Stimulated activated effector memory CD8-positive, alpha-beta T cell treated with anti-CD3 and anti-CD28 coated beads, Interleukin-12 subunit alpha, Interleukin-12 subunit beta, amount 100 ng/mL, for 72 hours (primary cell): ENCODE measurements at regions not wholly inside any gene's neighbourhood (a gene's known extent, or its start where the extent isn't known, plus 50 kb on each side); places are given as distances from the start of the nearest gene placed in this dataset.

Experiments used
- ATAC-seq: fragments of 150-1000 bp; cut with Tn5 transposase; 2 replicates; pipeline ENCODE4 v1.10.0; 2021
- DNase-seq, 2 donors: peaks; one replicate each; pipeline ENCODE4 v3.0.0; 2021 to 2022; ENCODE audit warnings: low spot score in 2 of 2
- H3K27ac Mint-ChIP-seq: one replicate; pipeline ENCODE4 v1.8.0; 2022; ENCODE audit warnings: mild to moderate bottlenecking, mixed read lengths
- H3K36me3 Mint-ChIP-seq: one replicate; pipeline ENCODE4 v1.8.0; 2022; ENCODE audit warnings: mild to moderate bottlenecking, mixed read lengths
- H3K4me1 Mint-ChIP-seq: one replicate; pipeline ENCODE4 v1.8.0; 2022; ENCODE audit warnings: mixed read lengths
- H3K4me3 Mint-ChIP-seq: one replicate; pipeline ENCODE4 v1.8.0; 2022; ENCODE audit warnings: mild to moderate bottlenecking, mixed read lengths
- H3K9me3 Mint-ChIP-seq: one replicate; pipeline ENCODE4 v1.8.0; 2022; ENCODE audit warnings: mixed read lengths

DNA sequence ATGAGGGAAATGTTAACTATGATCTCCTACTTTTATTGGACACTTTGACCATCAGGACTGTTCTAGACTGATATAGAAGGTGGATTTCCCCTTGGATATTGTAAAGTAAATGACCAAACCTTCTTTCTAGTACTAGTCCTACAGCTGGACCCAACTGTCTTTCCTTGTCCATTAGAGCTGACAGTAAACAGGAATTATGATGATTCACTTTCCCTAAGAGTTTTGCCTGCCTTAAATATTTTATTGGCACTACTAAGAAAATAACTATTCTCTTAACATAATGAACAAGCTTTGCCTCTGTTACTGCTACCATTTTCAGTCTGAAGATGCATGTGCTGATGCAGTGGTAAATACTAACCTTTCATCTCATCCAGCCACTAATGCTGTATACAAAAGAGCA is 915.4 kb downstream of the CENPC start:
- ATAC-seq (no peak), DNase-seq (no peak)
- no peaks in the 10 kb centered on the region for H3K36me3 Mint-ChIP-seq
- H3K27ac Mint-ChIP-seq: no peak overlapping the region
- H3K4me1 Mint-ChIP-seq: no peaks in the 10 kb centered on the region
- H3K9me3 Mint-ChIP-seq: peaks cover 16% of the 10 kb centered on the region
- no peak overlapping the region for H3K4me3 Mint-ChIP-seq

DNA sequence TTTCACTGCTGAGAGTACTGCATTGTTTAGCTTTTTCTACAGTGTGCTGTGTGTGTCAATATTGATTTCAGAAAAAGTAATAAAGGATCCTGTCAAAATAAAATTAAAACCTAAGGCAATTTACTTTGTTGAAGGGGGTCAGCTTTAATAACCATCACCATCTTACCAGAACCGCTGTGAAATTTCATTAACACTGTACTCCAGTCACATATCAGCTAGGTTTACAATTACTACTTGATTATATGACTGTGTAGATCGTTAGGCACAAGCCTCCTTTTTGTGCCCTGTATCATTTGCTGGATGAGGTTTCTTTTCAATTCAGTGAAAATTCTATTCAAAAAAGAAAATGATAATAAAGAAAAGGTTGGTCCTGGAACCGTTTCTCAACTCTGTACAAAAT is 917.2 kb downstream of the CENPC start:
- ATAC-seq (no peak), DNase-seq (no peak)
- H3K27ac Mint-ChIP-seq: no peak overlapping the region
- no peaks in the 10 kb centered on the region for H3K4me1 Mint-ChIP-seq
- H3K9me3 Mint-ChIP-seq: peaks cover 13% of the 10 kb centered on the region
- no peak overlapping the region for H3K4me3 Mint-ChIP-seq
- no peaks in the 10 kb centered on the region for H3K36me3 Mint-ChIP-seq

DNA sequence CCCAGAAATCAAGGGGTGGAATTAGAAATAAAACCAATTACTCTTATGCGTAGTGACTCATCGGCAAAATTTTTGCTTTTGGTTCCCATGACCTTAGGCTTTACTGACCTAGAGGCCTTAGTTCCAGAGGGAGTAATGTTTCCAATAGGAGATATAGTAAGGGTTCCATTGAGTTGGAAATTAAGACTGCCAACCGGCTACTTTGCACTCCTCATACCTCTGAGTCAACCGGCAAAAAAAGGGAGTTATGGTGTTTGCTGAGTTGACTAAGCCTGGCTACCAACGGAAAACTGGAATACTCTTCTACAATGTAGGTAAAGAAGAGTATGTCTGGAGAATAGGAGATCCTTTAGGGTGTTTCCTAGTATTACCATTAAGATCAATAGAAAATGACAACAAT is 919.8 kb downstream of the CENPC start:
- DNase-seq: no peak
- H3K4me3 Mint-ChIP-seq: no peak overlapping the region
- H3K4me1 Mint-ChIP-seq: no peaks in the 10 kb centered on the region
- no peak for ATAC-seq
- no peak overlapping the region for H3K27ac Mint-ChIP-seq
- H3K9me3 Mint-ChIP-seq: peaks cover 19% of the 10 kb centered on the region
- H3K36me3 Mint-ChIP-seq: no peaks in the 10 kb centered on the region

DNA sequence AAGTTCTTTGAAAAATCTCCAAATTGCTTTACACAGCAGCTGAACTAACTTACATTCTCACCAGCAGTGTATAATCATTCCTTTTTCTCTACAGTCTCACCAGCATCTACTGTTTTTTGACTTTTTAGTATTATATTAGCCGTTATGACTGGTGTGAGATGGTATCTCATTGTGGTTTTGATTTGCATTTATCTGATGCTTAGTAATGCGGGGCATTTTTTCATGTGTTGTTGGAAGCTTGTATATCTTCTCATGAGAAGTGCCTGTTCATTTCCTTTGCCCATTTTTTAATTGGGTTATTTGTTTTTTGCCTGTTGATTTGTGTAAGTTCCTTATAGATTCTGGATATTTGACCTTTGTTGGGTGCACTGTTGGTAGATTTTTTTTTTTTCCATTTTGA is 931.7 kb downstream of the CENPC start:
- no peaks in the 10 kb centered on the region for H3K4me1 Mint-ChIP-seq
- no peak overlapping the region for H3K27ac Mint-ChIP-seq
- DNase-seq (no peak), ATAC-seq (no peak)
- H3K36me3 Mint-ChIP-seq: no peaks in the 10 kb centered on the region
- H3K4me3 Mint-ChIP-seq: no peak overlapping the region
- peaks cover 18% of the 10 kb centered on the region for H3K9me3 Mint-ChIP-seq

DNA sequence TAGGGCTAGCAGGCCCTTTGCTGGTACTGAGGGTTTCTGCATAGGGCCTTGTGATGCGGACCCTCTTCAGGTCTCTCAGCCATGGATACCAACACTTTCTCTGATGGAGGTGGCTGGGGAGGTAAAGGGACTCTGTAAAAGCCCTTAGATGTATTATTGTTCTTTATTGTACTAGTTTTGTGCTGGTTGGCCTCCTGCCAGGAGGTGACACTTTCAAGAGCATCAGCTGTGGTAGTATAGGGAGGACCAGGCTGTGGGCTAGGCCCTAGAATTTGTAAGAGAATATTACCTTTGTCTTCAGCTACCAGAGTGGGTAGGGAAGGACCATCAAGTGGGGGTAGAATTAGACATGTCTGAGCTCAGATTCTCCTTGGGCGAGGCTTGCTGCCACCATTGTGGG is 936.3 kb downstream of the CENPC start:
- Mint-ChIP-seq H3K36me3 (no peaks in the 10 kb centered on the region), H3K4me3 (no peak overlapping the region), H3K9me3 (peaks cover 7% of the 10 kb centered on the region), H3K27ac (no peak overlapping the region), H3K4me1 (no peaks in the 10 kb centered on the region)
- ATAC-seq (no peak), DNase-seq (no peak)

DNA sequence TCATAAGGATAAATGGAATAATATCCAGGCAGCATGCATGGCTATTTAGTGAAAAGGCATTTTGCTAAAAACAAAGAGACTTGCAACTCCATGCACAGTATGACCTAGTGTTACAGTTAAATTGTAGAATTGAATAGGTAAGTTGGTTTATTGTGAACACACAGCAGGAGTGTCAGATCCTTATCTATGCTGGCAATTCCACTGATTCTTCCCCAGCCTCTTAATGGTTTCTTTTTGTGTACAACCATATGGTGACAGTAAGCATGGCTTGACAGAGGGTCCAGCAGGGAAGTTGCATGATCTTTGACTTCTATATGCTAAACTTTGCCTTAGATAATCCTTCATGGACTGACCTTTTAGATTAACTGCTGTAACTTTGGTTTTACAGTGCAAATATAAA is 936.6 kb upstream of the EPHA5 start:
- no peak for ATAC-seq
- DNase-seq: no peak
- Mint-ChIP-seq H3K9me3 (peaks cover 6% of the 10 kb centered on the region), H3K36me3 (no peaks in the 10 kb centered on the region), H3K27ac (no peak overlapping the region), H3K4me3 (no peak overlapping the region), H3K4me1 (no peaks in the 10 kb centered on the region)

DNA sequence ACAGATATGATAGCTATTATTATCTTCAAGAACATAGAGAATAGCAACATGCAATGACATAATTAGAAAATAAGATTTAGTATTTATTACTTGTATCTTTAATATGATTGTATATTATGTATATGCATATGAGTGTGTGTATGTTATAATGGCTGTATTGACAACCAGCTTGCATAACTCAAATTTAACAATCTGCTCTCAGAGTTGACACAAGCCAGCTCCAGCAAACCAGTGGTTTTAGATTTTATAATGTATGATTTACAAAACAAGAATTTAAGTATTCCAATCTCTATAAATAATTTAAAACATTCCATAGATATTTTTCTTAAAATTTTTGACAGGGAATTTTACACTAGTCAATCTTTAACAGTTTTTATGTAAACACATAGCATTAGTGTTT is 935.9 kb upstream of the EPHA5 start:
- no peak overlapping the region for H3K4me3 Mint-ChIP-seq
- peaks cover 7% of the 10 kb centered on the region for H3K9me3 Mint-ChIP-seq
- no peaks in the 10 kb centered on the region for H3K4me1 Mint-ChIP-seq
- no peaks in the 10 kb centered on the region for H3K36me3 Mint-ChIP-seq
- DNase-seq (no peak), ATAC-seq (no peak)
- no peak overlapping the region for H3K27ac Mint-ChIP-seq

DNA sequence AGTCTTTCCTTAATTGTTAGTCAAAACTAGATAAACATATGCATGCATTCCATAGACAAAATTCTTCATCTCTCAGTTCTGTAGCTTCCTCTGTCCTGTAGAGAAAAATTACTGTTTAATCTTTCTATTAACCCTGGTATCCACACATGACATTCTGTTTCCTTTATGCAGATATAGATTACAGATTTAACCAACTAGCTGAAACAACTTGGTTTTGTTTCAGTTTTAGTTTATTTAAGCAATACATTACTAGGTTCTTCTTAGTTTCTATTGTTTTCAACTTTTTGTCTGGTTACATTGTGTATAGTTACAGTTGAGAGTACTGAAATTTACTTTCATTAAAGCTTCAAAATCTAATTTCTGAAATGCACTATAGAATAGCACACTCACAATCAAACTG is 933.9 kb upstream of the EPHA5 start:
- ATAC-seq (no peak), DNase-seq (no peak)
- no peaks in the 10 kb centered on the region for H3K4me1 Mint-ChIP-seq
- no peak overlapping the region for H3K4me3 Mint-ChIP-seq
- H3K9me3 Mint-ChIP-seq: peaks cover 7% of the 10 kb centered on the region
- no peak overlapping the region for H3K27ac Mint-ChIP-seq
- no peaks in the 10 kb centered on the region for H3K36me3 Mint-ChIP-seq

DNA sequence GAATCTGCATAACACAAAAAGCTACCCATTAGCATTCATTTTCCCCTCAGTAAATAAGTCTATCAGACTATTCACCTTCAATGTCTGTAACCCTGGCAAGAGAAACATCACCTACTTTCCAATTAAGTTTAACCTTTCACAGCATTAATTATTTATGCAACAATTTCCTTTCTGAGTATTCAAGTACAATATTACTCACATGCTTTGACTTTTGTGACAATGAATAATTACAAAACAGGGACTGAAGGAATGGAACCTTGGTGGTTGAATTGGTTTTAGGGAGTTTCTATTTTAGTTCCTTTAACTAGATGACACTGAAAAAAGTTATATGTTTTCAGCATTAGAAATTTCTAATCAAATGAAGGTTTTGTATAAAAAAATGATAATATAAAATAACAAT is 932.3 kb upstream of the EPHA5 start:
- Mint-ChIP-seq H3K4me1 (no peaks in the 10 kb centered on the region), H3K27ac (no peak overlapping the region), H3K9me3 (peaks cover 12% of the 10 kb centered on the region), H3K36me3 (no peaks in the 10 kb centered on the region), H3K4me3 (no peak overlapping the region)
- DNase-seq (no peak), ATAC-seq (no peak)

DNA sequence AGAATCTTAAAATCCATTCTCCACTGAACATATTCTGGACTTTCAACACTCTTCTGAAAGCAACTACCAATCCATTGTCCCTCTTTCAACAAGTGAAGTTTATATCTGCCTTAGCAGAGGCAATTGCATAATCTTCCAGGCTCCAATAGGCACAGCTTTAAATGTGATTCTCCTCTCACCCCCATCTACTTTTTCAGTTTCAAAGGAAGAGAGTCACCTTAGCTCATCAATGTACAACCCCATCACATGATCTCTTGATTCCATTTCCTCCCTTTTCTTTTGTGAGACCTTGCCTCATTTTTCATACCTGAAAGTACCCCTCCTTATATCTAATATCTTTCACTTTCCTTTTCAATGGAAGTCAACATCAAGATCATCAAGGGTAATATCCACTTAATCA is 921.7 kb upstream of the EPHA5 start:
- no peak for DNase-seq
- Mint-ChIP-seq H3K9me3 (peaks cover 19% of the 10 kb centered on the region), H3K36me3 (no peaks in the 10 kb centered on the region), H3K4me3 (no peak overlapping the region), H3K4me1 (no peaks in the 10 kb centered on the region), H3K27ac (no peak overlapping the region)
- no peak for ATAC-seq

DNA sequence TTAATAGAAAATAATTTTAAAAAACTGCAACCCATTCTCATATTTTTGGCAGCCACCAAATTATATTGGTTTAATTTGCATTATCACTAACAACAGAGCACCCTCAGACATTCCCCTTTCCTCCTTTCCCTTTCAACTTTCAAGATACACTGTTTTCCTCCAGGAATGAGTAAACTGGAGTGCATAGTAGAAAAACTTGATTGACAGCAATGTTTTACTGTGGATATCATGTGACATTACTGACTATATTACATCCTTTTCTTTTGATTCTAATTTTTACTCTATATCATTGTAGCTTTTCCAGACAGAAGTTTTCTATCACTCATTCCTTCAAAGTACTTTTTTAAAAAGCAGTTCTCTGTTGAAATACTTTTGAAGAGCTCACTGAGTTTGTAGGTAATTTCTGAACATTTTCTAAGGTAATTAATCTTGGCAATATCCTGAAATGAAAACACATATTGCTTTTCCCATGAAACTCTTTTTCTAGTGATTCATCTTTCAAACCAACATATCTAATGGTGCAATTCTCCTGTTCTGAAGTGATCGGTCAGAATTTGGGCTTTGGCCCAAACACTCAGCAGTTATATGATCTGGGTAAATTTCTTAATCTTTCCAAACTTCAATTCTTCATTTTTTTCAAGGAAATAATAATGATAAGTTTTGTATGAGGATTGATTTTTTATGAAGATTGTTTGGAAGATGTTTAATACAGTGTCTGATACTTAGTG is 920.4 kb upstream of the EPHA5 start:
- DNase-seq: no peak
- Mint-ChIP-seq H3K4me3 (no peak overlapping the region), H3K9me3 (peaks cover 16% of the 10 kb centered on the region)

DNA sequence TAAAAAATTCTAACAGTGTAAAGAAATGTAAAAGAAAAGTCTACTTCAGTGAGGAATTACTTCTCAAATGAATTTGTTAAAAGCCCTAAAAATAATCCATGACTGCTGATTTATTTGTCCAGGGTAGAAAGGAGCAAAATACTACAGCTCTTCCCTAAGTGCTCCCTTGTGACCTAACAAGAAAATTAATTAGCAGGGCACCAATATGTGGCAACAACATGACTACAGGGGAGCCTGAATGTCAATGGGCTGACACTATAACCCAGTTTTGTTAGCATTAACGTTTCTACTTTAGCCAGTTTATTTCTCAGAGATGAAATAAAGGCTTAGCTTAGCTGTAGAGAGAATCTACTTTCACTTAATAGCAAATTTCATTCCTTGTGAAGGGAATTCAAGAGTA is 918.9 kb upstream of the EPHA5 start:
- Mint-ChIP-seq H3K4me3 (no peak overlapping the region), H3K36me3 (no peaks in the 10 kb centered on the region), H3K9me3 (peaks cover 16% of the 10 kb centered on the region), H3K27ac (no peak overlapping the region), H3K4me1 (no peaks in the 10 kb centered on the region)
- no peak for DNase-seq
- ATAC-seq: no peak

More for the DNA sequence above, 920.4 kb upstream of the EPHA5 start:
- H3K4me1 Mint-ChIP-seq: no peaks in the 10 kb centered on the region
- H3K27ac Mint-ChIP-seq: no peak overlapping the region
- ATAC-seq: no peak
- H3K36me3 Mint-ChIP-seq: no peaks in the 10 kb centered on the region

DNA sequence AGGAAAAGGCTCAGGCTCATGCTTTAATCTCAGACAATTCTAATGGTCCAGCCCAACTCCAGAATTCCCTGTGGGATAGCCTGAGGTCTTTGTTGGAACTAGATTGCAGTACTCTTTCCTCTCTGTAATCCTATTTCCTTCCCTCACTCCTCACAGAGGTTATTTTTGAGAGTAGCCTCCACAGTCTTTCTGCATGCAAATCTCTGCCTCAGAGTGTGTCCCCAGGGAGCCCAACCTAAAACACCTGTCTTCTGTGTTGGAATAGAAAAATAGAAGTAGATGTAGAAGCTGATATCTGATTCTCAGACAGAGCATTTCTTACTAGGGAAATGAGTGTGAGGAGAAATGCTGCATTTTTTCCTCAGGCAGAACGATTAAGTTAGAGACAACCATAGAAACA is 915.5 kb upstream of the EPHA5 start:
- Mint-ChIP-seq H3K9me3 (peaks cover 9% of the 10 kb centered on the region), H3K4me3 (no peak overlapping the region), H3K27ac (no peak overlapping the region), H3K36me3 (no peaks in the 10 kb centered on the region), H3K4me1 (no peaks in the 10 kb centered on the region)
- DNase-seq (no peak), ATAC-seq (no peak)

DNA sequence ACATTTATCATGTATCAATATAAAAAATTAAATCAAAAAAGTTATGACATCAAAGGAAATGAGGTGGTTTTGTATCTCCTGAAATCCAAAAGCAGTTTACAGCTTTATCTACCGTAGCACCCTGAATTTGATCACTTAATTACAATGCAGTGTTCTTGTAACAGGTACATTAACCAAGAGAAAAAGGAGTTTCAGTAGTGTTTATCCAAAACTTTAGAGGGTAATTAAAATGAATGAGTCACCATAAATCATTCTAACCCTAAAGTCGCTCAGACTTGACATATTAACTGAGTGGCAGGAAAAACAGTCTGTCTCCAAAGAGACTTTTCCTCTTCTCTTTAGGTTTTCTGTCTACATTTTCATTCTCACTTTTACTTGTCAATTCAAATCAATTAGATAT is 907.6 kb upstream of the EPHA5 start:
- no peaks in the 10 kb centered on the region for H3K4me1 Mint-ChIP-seq
- H3K36me3 Mint-ChIP-seq: no peaks in the 10 kb centered on the region

DNA sequence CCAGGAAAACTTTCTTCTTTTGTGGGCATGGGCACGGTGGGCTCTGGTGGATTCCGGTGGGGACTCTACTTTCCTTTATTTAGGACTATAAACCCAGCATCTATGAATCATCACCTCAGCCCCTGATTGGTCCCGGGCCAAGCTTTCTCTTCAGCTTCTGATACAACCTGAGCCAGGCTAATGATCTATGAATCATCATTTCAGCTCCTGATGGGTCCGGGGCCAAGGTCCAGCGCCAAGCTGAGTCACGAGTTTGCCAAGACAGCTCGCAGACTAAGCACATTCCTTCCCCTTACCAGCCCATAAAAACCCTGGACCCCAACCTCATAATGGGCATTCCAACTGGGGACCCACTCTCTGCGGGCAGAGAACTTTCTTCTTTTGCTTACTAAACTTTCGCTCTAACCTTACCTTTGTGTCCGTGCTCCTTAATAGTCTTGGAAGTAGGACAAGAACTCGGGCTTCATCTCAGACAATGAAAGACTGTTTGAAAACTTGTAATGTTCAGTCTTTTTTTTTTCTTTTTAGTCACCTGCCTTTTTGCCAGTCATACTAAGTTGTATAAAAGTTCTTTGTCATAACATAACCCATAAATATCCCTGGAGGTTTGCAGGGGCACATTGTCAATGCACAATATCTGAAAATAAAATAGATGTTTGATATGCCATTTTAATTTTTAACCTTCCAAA is 904.9 kb upstream of the EPHA5 start:
- Mint-ChIP-seq H3K4me3 (no peak overlapping the region), H3K9me3 (peaks cover 14% of the 10 kb centered on the region)
- no peak for DNase-seq

More for the DNA sequence above, 907.6 kb upstream of the EPHA5 start:
- ATAC-seq (no peak), DNase-seq (no peak)
- H3K4me3 Mint-ChIP-seq: no peak overlapping the region
- no peak overlapping the region for H3K27ac Mint-ChIP-seq
- H3K9me3 Mint-ChIP-seq: peaks cover 14% of the 10 kb centered on the region

DNA sequence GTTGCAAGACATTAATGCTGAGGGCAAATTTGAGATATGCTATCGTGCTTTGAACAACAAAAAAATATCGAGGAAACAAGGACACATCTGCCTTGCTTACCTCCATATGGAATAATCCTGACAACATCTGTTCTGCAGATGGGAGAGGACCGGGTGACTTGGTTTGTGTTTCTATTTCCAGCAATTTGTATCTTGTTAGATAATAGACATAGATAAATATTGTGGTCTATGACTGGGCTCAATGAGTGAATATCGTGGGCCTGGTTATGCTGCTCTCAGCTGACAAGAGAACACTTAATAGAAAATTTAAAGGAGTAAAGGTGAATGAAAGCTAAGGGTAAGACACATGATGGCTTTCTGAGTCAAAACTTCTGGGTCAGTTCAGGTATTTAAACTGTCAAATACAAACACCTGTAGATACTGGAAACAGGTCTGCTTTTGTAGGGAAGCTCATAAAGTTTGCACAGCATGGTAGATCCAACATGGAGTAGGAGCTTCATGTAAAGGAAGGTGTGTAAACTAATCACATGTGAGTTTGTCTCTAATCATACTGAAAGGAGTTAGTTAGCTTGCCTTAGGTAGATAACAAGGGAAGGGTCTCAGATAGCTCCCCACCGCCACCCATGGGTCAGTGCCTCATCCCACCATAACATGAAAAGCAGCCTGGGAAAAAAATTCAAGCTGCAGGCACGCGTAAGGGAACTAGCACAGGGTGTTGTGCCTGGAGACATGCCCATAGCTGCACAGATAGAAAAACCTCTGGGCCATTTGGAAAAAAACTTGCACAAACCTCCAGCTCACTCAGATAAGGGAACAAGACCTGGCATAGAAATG is 904.1 kb upstream of the EPHA5 start:
- Mint-ChIP-seq H3K27ac (no peak overlapping the region), H3K9me3 (peaks cover 16% of the 10 kb centered on the region), H3K4me3 (no peak overlapping the region), H3K4me1 (no peaks in the 10 kb centered on the region), H3K36me3 (no peaks in the 10 kb centered on the region)
- DNase-seq: no peak
- no peak for ATAC-seq

More for the DNA sequence above, 904.9 kb upstream of the EPHA5 start:
- Mint-ChIP-seq H3K27ac (no peak overlapping the region), H3K36me3 (no peaks in the 10 kb centered on the region), H3K4me1 (no peaks in the 10 kb centered on the region)
- ATAC-seq: no peak
